ENCODE measurements at regions not wholly inside any gene's neighbourhood (a gene's known extent, or its start where the extent isn't known, plus 50 kb on each side); places are given as distances from the start of the nearest gene placed in this dataset.

- H3K36me3 ChIP-seq (ENCODE audit: control insufficient read depth, insufficient read depth, low read length), result no peaks in the 10 kb centered on the region
- H3K4me1 ChIP-seq (ENCODE audit: control insufficient read depth, insufficient read depth, low read length), result no peaks in the 10 kb centered on the region
- no peak overlapping the region for H3K4me3 ChIP-seq (ENCODE audit: low read depth in 2 of 2, low read length in 2 of 2)
- ChIA-PET CTCF (no interaction called here), POLR2A (no interaction called here)
- in situ Hi-C loops (cut with HindIII; ENCODE audit: low pct_unique_long_range_greater_than_20kb, low sequenced_read_pairs), result no loop called here
- H3K27me3 ChIP-seq (ENCODE audit: control insufficient read depth, insufficient read depth, low read length), result peaks cover 4% of the 10 kb centered on the region; the same call in 1 of the 2 replicates
- no peak for ATAC-seq
- intact Hi-C loops (cut with micrococcal nuclease; ENCODE audit: unreplicated experiment), result no loop called here
- no peak overlapping the region for H3K27ac ChIP-seq (ENCODE audit: low read length)
- no TSS peak for BruUV-seq (replicated peaks)
- H3K9me3 ChIP-seq (ENCODE audit: control insufficient read depth, insufficient read depth, low read depth, low read length), result no peaks in the 10 kb centered on the region
- TF ChIP-seq CTCF (IDR thresholded peaks at IDR 0.05) (no peak), POLR2AphosphoS5 (IDR thresholded peaks at IDR 0.05; ENCODE audit: low read depth, low read length) (no peak), REST (IDR thresholded peaks at IDR 0.05; ENCODE audit: insufficient read depth in 1 of 2, low read depth in 2 of 2, low read length in 1 of 2) (no peak), SIN3A (IDR thresholded peaks at IDR 0.05; ENCODE audit: borderline replicate concordance, insufficient read depth, low read depth, low read length) (no peak), TCF7L2 (IDR thresholded peaks at IDR 0.05; ENCODE audit: low read depth, low read length) (no peak)
- DNase-seq (ENCODE audit: low read depth, low spot score), result no peak
These were observed 276.0 kb upstream of the ZFHX3 start for GRCh38 chr16:73323880-73324279.

GRCh38 chr16:73322856-73323255 lies 274.9 kb upstream of the ZFHX3 start:
- in situ Hi-C loops (cut with HindIII; ENCODE audit: low pct_unique_long_range_greater_than_20kb, low sequenced_read_pairs) (no loop called here), intact Hi-C loops (cut with micrococcal nuclease; ENCODE audit: unreplicated experiment) (no loop called here)
- no TSS peak for BruUV-seq (replicated peaks)
- no peak for ATAC-seq
- POLR2A ChIA-PET, result no interaction called here
- TF ChIP-seq REST (IDR thresholded peaks at IDR 0.05; ENCODE audit: insufficient read depth in 1 of 2, low read depth in 2 of 2, low read length in 1 of 2) (no peak), CTCF (IDR thresholded peaks at IDR 0.05) (no peak), SIN3A (IDR thresholded peaks at IDR 0.05; ENCODE audit: borderline replicate concordance, insufficient read depth, low read depth, low read length) (no peak), TCF7L2 (IDR thresholded peaks at IDR 0.05; ENCODE audit: low read depth, low read length) (no peak), POLR2AphosphoS5 (IDR thresholded peaks at IDR 0.05; ENCODE audit: low read depth, low read length) (no peak)
- Histone ChIP-seq H3K9me3 (ENCODE audit: control insufficient read depth, insufficient read depth, low read depth, low read length) (no peaks in the 10 kb centered on the region), H3K27ac (ENCODE audit: low read length) (no peak overlapping the region), H3K4me3 (ENCODE audit: low read depth in 2 of 2, low read length in 2 of 2) (no peak overlapping the region), H3K27me3 (ENCODE audit: control insufficient read depth, insufficient read depth, low read length) (peaks cover 4% of the 10 kb centered on the region; the same call in 1 of the 2 replicates), H3K36me3 (ENCODE audit: control insufficient read depth, insufficient read depth, low read length) (no peaks in the 10 kb centered on the region), H3K4me1 (ENCODE audit: control insufficient read depth, insufficient read depth, low read length) (no peaks in the 10 kb centered on the region)
- DNase-seq (ENCODE audit: low read depth, low spot score), result no peak
- CTCF ChIA-PET, result no interaction called here

Measured in Panc1 (cell line).